ENCODE measurements at regions not wholly inside any gene's neighbourhood (a gene's known extent, or its start where the extent isn't known, plus 50 kb on each side); places are given as distances from the start of the nearest gene placed in this dataset.
"Not testable (repeated sequence)": the region's sequence is repeated elsewhere in the genome, so short reads cannot be mapped to it uniquely, and the experiment has no call there.

DNA sequence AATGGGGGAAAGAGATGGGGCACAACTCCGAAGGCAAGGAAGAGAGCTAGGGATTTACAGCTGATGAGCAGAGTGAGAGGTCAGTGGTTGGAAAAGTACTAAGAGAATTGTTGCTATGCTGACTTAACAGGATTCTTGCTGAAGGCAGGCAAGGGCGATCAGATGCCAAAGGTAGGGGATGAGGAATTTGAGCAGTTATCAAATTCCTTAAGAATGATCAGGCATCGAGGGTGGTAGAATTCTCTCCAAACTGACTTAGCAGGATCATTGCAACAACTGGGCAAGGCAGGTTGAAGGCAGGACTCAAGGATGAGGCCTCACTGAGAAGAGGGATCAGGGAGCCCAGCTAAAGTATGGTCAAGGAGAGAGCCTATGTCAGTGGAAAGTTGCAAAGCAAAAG is 171.0 kb downstream of the HSD17B3 start:
- DNase-seq, result no peak

DNA sequence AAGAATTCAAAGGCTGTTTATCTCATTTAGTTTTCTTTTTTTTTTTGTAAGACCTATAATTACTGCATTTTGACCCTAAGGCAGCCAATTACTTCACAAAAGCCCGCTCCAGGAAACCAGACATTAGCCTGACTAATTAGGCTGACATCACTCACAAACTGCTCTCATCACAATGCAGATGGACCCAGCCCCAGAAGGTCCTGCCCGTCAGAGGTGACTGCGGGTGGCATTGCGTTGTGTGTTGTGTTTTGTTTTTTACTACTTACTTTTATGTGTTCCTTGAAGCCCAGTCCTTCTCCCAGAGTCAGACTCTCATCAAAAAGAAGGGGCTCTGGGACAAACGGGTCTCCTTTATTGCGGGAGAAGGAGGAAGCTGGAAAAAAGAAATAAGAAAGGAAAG is 172.2 kb downstream of the HSD17B3 start:
- no peak for DNase-seq

DNA sequence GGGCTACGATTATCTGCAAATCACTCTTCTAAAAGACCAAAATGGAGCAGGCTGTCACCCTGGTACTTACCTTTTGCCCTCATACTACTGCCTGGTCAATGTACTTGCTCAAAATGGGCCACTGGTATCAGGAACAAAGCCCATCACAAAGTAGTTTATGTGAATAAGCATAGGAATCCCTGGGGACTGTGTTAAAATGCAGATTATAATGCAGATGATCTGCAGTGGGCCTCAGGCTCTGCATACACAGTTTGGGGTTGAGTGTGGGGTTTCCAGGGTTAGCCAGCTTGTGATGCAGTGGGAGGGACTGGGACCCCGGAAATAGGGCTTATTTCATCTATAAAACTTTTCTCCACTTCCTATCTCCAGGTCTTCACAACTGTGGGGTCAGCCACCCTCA is 173.1 kb downstream of the HSD17B3 start:
- DNase-seq, result no peak

DNA sequence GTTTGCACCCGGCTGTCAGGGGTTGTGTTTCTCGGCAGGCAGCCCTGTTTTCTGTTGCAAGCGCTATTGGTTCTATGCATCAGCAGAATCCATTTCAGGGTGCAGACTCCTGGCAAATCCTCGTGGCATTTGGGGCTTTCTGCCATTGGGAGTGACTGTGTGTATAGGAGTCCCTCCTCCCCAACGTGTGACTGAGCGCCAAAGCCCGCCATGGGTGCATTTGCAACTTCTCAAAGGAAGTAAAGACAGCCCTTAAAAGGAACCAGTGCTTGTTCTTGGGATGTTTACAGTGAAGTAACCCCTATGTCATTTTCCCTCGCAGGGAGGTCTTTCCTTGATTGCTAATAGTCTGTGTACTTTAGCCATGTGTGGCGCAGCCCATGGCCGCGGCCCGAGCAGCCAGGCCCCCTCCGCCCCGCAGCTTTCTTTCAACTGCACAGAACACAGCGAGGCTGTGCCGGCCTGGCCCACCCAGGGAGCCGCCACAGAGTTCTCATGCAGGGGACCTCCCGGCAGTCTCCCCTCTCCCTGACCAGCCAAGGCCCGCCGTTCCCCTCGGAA is 175.6 kb downstream of the HSD17B3 start:
- DNase-seq, result no peak

DNA sequence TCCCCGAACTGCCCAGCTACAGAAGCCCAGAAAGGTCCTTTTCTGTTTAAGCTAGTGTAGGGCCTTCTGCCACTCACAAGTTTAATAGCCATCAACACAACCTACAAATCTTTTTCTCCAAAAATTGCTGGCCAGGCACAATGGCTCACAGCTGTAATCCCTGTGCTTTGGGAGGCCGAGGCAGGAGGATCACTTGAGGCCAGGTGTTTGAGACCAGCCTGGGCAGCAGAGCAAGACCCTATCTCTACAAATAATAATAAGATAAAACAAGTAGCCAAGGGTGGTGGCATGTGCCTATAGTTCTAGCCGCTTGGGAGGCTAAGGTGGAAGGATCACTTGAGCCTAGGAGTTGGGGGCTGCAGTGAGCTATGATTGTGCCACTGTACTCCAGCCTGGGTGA is 176.4 kb downstream of the HSD17B3 start:
- DNase-seq, result no peak

DNA sequence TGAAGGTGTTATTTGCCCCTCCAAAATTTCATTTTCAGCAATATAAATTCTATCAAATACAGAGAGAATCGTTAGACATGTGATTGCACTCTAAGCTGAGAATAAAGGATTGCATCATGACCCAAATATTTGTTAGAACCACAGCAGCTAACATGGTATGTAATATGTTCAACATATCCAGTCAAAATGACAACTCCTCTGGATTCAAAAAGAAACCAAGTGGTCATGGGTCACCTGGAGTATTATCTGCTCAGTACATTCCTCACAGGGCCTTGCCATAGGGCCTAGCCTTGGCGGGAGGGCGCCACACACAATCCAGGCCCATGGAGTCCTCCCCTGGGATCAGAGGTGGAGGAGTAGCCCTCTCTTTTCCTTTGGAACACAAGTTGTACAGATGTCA is 179.2 kb downstream of the HSD17B3 start:
- DNase-seq, result no peak

DNA sequence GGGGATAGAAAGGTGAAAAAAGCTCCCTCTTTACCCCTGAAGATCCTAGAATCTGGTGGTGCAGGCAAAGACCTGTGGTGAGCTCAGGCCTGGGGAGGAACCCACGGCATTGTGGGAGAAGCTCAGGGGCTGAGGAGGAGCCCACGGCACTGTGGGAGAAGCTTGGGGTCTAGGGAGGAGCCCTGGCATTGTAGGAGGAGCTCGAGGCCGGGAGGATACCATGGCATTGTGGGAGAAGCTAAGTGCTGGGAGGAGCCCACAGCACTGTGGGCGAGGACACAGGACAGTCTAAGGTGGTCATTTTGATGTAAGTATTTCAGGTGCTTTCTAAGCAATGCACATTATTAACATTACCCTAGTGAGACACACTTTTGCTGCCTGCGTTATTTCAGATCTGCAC is 179.7 kb downstream of the HSD17B3 start:
- DNase-seq, result no peak

DNA sequence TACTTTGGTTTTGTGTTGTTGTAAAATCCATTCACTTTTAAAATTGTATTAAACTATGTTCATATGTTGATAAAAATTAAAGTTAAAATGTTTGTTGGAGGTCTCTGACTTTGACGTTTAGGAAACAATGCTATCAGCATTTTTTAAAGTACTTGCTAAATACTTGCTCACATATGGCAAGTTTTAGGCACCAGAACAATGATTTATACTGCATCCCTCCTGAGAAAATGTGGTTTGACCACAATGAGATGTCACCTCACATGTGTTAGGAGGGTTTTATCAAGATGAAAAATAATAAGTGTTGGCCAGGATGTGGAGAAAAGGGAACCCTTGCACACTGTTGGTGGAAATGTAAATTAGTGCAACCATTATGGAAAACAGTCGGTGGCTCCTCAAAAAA is 180.8 kb downstream of the HSD17B3 start:
- no peak for DNase-seq

DNA sequence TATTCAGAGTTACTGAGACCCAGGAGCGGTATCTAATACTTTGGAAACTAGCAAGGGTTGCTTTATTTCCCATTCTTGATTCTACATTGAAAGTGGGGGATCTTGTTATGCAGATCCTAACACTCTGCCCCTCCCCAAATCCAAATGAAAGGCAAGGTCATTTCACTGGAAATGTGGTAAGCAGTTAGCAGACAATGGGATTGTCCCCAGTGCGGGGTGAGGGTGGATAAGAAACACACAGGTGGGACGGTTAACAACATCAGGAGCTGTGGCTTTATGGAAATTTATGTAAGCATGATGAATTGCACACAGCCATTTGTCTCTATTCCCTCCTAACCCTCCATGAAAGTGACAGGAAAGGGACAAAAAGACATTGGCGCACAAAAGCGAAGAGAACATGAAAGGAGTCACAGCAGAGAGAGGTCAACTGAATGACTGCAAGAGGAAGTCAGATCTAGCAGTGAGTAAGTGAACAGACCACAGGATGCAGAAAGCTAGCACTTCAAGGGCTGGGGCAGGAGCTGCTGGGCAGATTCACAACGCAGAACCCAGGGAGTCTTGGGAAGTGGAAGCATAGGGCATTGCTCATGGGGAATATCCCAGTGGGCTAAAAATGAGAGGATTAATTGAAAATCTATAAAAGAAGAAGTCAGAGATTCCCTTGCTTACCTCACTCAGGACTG is 184.4 kb downstream of the HSD17B3 start:
- DNase-seq, result no peak

DNA sequence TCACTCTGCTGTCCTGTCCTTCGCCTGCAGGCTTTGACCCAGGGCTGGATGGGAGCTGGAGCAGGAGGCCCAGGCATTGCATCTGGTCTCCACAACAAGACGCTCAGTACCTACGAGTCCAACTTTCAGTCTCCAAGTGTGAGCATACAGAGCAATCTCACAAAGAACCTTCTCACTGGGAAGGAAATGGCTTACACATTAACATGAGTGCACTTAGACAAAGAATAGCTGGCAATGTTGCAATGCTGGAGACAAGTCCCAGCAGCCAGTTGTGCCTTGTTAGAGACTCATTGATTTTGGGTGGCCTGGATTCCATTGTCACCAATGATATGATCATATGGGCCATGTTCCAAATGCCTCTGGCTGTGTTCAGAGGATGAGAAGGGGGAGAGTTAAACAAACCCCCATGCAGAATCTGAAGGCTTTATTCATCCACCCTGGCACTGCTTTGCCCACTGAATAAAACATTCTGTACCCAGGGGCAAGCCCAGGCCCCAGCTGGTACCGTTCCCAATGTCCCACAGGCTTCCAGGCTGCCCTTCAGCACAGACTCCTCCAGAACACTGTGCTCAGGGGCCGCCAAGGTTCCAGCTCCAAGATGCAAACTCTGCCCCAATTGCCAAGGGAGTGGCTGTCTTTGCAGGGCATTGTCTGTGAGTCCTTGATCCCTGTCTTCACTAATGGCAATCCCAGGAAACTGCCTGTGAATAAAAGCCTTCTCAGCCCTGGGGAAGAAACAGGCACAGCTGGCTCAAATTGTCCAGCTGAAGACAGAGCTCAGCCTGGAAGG is 185.5 kb downstream of the HSD17B3 start:
- DNase-seq, result no peak

DNA sequence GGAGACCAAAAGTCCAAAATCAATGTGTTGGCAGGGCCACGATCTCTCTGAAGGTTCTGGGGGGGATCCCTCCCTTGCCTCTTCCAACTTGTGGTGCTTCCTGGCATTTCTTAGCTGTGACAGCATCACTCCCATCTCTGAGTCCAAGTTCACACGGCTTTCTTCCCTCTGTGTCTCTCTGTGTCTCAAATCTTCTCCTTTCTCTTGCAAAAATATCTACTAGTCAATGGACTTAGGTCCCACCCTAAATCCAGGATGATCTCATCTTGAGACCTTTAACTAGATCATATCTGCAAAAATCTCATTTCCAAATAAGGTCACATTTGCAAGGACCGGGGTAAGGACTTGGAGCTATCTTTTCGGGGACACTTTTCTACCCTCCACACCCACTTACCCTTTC is 186.1 kb downstream of the HSD17B3 start:
- no peak for DNase-seq

DNA sequence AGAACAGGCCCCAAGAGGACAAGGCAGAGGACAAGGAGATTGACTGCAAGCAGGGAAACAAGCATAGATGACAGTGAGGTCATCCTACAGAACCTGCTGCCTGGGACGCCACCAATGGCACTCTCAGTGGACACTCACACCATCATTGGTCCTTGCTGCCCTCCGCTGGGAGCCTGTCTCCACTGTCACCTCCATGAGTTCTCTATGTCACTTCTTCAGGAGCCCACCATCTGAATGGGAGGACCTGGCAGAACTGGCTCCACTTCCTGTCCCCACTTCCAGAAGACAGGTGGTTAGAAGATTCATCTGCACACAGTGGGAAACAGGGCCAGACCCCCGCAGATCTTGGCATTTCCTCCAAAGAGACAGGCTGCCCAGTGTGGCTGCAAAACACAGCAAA is 188.9 kb downstream of the HSD17B3 start:
- DNase-seq, result no peak

DNA sequence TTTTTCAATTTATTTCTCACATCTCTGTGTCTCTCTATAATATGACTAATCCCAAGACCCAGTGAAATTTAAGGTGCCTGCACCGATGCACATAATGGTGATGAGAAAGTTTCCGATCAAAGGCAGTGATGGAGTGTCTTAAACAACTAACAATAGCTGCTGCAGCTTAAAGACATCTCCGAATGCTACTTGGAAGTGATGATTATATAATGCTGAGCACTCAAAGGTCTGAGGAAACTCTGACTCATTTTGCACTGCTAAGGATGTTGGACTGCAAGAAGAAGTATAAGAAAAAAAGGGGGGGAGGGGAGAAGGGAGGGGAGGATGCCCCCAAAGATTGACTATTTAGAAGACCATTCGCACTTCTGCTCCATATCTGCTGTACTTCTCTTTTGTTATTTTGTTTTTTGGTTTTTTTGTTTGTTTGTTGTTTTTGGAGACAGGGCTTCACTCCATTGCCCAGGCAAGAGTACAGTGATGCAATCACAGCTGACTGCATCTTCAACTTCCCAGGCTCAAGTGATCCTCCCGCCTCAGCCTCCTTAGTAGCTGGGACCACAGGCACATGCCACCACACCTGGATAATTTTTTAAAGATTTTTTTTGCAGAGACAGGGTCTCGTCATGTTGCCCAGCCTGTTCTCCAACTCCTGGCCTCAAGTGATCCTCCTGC is 192.2 kb downstream of the HSD17B3 start:
- DNase-seq, result no peak

DNA sequence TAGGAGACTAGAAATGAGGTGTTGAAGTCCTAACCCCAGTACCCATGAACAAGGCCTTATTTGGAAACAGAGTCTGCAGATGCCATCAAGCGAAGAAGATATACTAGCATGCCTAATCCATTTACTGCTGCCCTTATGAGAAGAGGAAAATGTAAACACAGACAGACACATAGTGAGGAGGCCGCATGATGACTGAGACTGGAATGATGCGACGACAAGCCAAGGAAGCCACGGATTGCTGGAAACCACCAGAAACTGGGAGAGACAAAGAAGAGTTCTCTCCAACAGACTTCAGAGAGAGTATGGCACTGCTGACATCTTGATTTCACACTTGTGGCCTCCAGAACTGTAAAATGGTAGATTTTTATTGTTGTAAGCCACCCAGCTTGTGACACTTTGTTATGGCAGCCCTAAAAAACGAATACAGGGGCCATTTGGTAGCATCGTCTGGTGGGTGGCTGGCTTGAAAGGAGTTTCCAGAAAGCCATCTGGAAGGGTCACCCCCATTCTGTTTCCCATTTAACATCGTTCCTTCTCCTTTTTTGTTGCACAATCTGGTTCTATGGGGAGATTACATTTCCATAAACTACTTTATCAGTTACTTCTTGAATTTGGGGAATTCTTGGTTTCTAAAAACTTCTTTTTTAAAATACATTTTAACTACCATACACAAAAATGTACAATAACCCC is 193.1 kb downstream of the HSD17B3 start:
- DNase-seq, result no peak

DNA sequence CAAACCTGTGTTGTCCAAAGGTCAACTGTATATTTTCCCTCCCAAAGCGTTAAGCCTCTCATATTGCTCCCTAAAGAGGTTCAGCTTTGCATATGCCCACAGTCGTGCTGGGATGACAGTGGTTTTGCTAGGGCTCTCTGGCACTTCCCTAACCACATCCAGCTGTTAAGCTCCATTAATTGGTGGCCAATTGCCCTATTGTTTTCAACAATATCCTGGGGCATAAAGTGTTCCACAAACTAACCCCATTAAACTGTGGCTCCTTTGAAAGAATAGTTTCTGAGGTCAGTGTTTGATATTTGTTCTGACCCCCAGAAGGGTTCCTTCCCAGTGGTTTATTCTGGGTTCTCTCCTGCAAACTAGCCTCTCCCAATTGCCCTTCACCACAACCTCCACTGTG is 194.5 kb downstream of the HSD17B3 start:
- no peak for DNase-seq

DNA sequence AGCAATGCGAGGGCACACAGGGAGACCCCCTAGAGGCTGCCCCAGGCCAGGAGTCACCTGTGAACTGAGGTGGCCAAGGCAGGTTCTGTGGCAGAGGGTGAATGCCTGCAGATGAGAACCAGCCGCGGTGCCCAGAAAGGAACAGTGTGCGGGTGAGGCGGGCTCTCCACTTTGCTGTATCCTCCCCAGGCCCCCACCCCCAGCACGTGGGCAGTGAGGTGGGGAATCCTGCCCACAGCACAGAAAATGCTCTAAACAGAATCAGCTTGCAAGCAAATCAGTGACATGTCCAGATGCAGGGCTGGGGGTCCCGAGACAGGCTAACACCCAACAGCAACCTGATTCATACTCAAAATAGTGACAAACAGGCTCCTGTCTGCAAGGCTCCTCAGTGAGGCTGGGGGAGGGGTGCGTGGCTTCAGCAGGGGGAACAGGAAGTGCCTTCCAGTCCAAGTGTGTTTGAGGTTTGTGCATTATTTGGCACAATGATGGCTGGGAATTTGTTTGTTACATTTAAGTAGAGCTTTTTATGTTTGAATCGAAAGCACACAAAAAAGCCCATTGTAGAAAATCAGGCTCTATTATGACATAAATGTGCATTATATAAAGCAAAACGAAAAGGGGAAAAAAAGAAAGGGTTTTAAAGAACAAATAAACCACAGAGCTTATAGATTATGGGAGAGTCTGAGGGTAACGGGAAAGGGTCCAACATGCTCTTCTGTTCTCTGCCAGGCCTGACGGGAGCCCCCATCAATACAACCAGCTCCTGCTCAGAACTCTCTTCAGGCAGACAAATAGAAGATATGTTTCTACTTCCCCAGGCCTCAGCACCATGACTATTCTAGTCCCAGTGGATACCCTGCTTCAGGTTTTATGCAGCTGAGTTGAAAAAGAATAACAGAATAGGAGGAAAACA is 201.3 kb downstream of the HSD17B3 start:
- no peak for DNase-seq

DNA sequence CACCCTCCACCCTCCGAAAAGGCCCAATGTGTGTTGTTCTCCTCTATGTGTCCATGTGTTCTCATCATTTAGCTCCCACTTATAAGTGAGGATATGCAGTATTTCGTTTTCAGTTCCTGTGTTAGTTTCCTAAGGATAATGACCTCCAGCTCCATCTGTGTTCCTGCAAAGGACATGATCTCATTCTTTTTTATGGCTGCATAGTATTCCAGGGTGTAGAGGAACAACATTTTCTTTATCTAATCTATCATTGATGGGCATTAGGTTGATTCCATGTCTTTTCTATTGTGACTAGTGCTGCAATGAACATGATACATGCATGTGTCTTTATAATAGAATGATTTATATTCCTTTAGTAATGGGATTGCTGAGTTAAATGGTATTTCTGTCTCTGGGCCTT is 211.3 kb downstream of the HSD17B3 start:
- not testable (repeated sequence) for DNase-seq

DNA sequence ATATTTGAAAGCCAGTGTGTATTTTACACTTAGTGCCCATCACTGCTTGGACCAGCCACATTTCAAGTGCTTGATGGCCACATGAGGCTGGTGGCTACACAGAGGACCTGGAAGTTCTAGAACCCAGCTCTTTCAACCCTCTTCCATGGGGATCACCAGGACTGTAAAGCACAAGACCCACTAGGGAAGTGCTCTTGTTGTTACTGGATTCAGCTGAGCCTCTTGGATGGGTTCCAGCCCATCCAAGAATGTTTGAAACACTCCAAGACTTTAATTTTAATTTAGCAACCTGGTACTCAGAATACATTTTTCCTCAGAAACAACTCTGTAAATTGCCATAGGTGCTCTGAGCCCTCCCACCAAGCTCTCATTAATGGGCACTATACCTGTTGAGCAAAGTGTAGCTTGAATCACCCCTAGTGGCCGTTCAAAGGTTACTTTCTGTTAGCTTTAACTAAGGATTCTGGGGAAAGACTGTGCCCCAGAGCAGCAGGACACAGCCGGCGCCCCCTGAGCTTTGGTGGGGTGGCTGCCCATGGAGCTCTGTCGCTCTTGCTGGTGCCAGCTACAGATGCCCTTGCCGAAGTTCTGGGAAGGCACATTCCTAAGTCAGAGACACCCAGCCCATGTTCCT is 212.4 kb downstream of the HSD17B3 start:
- DNase-seq, result no peak

DNA sequence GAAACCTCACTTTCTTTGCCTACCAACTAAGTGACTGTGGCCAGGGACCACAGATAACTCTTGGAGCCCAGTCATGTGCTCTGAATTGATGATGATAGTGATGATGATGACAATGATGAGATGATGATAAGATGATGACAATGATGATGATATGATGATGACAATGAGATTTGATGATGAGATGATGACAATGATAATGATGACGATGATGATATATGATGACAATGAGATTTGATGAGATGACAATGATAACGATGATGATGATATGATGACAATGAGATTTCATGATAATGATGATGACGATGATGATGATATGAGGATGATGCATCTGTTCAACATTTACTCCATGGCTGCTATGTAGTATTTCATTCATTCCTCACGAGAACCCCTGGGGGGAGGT is 213.0 kb downstream of the ERCC6L2 start:
- no peak for DNase-seq

DNA sequence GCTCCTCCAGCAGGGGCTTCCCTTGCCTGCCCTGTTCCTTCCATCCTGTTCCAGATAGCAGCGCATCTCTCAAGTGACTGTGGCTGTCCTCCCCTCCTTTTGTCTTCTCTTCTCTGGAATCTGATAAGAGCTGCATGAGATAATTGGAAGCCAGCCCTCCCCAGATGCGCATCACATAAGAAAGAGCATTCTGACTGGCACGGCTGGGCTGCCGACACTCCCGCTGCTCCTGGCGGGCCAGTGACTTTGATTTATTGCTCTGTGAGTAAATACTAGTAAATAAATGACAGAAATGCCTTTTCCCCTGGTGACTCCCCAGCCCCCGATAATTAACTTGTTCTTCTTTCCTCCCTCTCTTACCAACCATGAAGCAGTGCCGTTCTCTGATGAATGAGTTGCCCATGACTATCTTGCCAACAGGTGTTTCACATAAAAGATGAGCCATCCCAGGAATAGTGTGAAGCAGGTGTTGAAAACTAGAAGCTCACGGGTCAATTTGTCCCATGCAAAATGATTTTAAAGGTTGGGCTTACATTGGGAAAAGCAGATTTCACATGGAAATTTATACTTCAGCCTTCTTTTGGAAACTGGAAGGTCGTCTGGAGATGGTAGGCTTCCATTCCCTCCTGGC is 212.3 kb downstream of the ERCC6L2 start:
- DNase-seq, result no peak

DNA sequence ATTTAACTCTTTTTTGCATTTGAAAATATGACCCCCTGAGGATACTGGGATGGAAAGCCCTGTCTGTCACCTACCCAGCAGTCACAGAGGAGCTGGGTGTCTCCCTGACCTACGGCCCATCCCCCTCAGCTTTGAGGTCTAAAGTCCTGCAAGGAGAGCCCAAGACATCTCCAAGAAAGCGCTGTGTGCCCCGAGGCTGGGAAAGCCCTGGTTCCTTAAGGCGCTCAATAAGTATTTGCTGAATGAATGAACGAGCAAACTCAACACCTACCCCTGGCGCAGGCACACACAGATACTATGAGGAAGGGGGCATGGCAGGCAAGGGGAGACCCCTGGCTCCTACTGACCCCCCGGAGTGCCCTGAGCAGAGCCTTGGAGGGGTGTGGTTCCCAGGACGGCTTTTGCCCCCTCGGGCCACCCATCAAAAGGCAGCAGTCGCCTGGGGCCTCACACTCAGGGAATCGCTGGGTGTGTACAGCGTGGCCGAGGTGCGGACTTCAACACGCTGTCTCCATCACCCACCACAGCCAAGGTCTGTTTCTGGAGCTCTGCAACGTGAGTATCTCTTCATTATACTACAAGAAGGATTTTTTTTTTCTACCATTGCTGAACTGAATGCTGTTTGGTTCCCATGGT is 211.6 kb downstream of the ERCC6L2 start:
- DNase-seq, result no peak

Data from activated CD4-positive, alpha-beta T cell treated with anti-CD3 and anti-CD28 coated beads, Interleukin-2, amount 50 U/mL, for 1 hour (primary cell).